ENCODE measurements at regions not wholly inside any gene's neighbourhood (a gene's known extent, or its start where the extent isn't known, plus 50 kb on each side); places are given as distances from the start of the nearest gene placed in this dataset.

GRCh38 chr22:49437956-49438355 lies 389.7 kb downstream of the BRD1 start:
- no peak for DNase-seq (ENCODE audit: low read depth in 1 of 2, low spot score in 1 of 2)
- no peak for TF ChIP-seq JUND (IDR thresholded peaks at IDR 0.05; ENCODE audit: low read depth)
- in situ Hi-C loops (cut with HindIII; ENCODE audit: low pct_unique_long_range_greater_than_20kb, low sequenced_read_pairs): no loop called here

DNA sequence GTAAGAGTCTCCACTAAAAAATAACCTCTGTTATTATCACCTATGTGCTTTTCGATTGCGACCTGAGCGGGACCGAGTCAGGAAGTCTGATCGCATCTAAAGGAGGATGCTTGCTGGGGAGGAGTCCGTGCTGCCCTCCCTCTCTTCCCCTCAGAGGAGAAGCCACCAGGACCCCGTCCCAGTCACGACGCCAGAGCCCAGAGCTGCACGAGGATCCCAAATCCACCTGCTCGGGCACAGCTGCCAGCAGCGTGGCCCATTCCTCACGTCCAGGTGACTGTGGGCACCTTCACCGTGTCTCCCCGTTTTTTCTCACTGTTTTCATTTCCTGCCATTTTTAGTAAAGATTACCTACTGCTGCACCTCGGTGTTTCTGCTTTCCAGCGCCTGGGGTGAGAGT lies 390.3 kb downstream of the BRD1 start:
- no peak for TF ChIP-seq JUND (IDR thresholded peaks at IDR 0.05; ENCODE audit: low read depth)
- no peak for DNase-seq (ENCODE audit: low read depth in 1 of 2, low spot score in 1 of 2)
- in situ Hi-C loops (cut with HindIII; ENCODE audit: low pct_unique_long_range_greater_than_20kb, low sequenced_read_pairs): no loop called here

DNA sequence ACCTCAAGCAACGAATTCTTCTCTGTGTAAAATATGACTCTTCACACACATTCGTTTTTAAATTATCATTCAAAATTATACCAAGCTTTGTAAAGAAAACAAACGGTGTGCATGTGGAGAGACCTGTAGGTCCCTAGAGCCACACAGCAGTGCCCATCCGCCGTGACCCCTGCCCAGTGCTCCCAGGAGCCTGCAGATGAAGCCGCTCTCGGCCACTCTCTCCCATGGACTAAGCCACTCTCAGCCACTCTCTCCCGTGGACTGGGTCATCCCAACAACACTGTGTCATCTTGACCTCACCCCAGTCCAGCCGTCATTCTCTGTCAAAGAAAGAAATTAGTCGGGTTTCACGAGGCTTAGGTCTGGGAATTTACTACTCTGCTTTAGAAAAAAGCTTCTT lies 391.6 kb downstream of the BRD1 start:
- no peak for DNase-seq (ENCODE audit: low read depth in 1 of 2, low spot score in 1 of 2)
- in situ Hi-C loops (cut with HindIII; ENCODE audit: low pct_unique_long_range_greater_than_20kb, low sequenced_read_pairs): no loop called here
- no peak for TF ChIP-seq JUND (IDR thresholded peaks at IDR 0.05; ENCODE audit: low read depth)

DNA sequence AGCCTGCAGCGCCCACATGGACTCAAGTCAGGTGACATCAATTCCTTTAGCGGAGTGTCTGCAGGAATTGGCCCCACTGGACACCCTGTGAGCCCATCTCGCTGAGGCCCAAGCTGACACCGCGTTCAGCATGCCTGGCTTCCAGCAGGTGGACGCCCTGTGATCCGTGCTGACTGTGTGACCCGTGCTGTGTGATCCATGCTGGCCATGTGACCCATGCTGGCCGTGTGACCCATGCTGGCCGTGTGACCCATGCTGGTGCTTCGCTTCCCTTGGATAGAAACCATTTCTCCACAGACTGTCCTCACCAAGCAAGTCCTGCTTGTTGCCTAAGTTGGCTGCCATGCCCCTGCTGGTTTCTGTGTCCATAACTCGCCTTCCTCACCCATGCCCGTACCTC lies 392.1 kb downstream of the BRD1 start:
- no peak for TF ChIP-seq JUND (IDR thresholded peaks at IDR 0.05; ENCODE audit: low read depth)
- DNase-seq (ENCODE audit: low read depth in 1 of 2, low spot score in 1 of 2): no peak
- in situ Hi-C loops (cut with HindIII; ENCODE audit: low pct_unique_long_range_greater_than_20kb, low sequenced_read_pairs): no loop called here

DNA sequence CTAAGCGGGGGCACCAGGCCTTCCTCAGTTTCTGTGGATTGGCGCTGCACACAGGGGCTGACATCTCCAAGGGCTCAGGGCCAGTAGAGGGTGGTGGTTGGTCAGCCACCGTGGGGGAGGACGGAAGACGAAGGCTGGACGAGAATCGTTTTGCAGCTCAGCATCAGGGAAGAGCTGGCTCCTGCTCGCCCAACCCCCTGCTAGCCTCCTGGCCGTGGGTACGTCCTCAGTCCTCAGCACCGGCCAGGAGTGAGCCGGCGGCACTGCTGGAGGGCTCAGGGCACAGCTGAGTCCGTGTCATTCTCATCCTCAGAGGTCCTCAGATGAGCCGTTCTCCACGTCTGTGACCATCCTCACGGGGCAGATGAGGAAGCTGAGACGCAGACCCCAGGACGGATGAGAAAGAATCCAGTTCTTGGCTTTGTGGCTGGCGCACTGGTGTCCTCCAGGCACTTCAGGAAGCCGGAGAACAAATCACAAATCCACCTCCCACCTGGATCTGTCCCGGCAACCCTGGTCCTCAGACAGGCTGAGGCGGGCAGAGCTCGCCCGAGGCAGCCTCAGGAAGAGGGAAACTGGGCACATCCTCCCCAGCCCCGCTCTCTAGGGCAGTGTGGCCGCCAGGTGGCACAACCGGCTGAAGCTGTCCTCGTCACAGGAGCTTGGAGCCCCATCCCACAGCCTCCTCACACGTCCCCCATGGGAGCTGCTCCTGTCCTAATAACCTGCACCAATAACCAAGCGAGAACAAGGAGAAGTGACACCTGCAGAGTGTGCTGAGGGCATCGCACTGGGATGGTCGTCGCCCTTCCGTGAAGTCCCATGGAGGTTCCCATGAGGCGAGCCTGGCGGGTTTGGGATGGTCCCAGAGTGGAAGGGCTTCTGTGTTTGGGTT lies 393.7 kb downstream of the BRD1 start:
- in situ Hi-C loops (cut with HindIII; ENCODE audit: low pct_unique_long_range_greater_than_20kb, low sequenced_read_pairs): no loop called here
- peak; percentile 16 to 64 for DNase-seq (ENCODE audit: low read depth in 1 of 2, low spot score in 1 of 2)
- TF ChIP-seq JUND (IDR thresholded peaks at IDR 0.05; ENCODE audit: low read depth): no peak

GRCh38 chr22:49432897-49433443 lies 394.7 kb downstream of the BRD1 start:
- no peak for DNase-seq (ENCODE audit: low read depth in 1 of 2, low spot score in 1 of 2)
- in situ Hi-C loops (cut with HindIII; ENCODE audit: low pct_unique_long_range_greater_than_20kb, low sequenced_read_pairs): no loop called here
- TF ChIP-seq JUND (IDR thresholded peaks at IDR 0.05; ENCODE audit: low read depth): no peak

GRCh38 chr22:49432211-49432896 lies 395.3 kb downstream of the BRD1 start:
- DNase-seq (ENCODE audit: low read depth in 1 of 2, low spot score in 1 of 2): no peak
- in situ Hi-C loops (cut with HindIII; ENCODE audit: low pct_unique_long_range_greater_than_20kb, low sequenced_read_pairs): no loop called here
- no peak for TF ChIP-seq JUND (IDR thresholded peaks at IDR 0.05; ENCODE audit: low read depth)

GRCh38 chr22:49431551-49431950 lies 396.1 kb downstream of the BRD1 start:
- no peak for DNase-seq (ENCODE audit: low read depth in 1 of 2, low spot score in 1 of 2)
- in situ Hi-C loops (cut with HindIII; ENCODE audit: low pct_unique_long_range_greater_than_20kb, low sequenced_read_pairs): no loop called here
- TF ChIP-seq JUND (IDR thresholded peaks at IDR 0.05; ENCODE audit: low read depth): no peak

- peak in 1 of 2 experiments; percentile 3 for DNase-seq (ENCODE audit: low read depth in 1 of 2, low spot score in 1 of 2)
- TF ChIP-seq JUND (IDR thresholded peaks at IDR 0.05; ENCODE audit: low read depth): no peak
- in situ Hi-C loops (cut with HindIII; ENCODE audit: low pct_unique_long_range_greater_than_20kb, low sequenced_read_pairs): no loop called here
Observed at GRCh38 chr22:49429066-49429465, 398.6 kb downstream of the BRD1 start.

- in situ Hi-C loops (cut with HindIII; ENCODE audit: low pct_unique_long_range_greater_than_20kb, low sequenced_read_pairs): no loop called here
- TF ChIP-seq JUND (IDR thresholded peaks at IDR 0.05; ENCODE audit: low read depth): no peak
- no peak for DNase-seq (ENCODE audit: low read depth in 1 of 2, low spot score in 1 of 2)
Observed at GRCh38 chr22:49427941-49428340, 399.7 kb downstream of the BRD1 start.

- in situ Hi-C loops (cut with HindIII; ENCODE audit: low pct_unique_long_range_greater_than_20kb, low sequenced_read_pairs): no loop called here
- DNase-seq (ENCODE audit: low read depth in 1 of 2, low spot score in 1 of 2): no peak
- TF ChIP-seq JUND (IDR thresholded peaks at IDR 0.05; ENCODE audit: low read depth): no peak
Observed at GRCh38 chr22:49427341-49427740, 400.3 kb downstream of the BRD1 start.

DNA sequence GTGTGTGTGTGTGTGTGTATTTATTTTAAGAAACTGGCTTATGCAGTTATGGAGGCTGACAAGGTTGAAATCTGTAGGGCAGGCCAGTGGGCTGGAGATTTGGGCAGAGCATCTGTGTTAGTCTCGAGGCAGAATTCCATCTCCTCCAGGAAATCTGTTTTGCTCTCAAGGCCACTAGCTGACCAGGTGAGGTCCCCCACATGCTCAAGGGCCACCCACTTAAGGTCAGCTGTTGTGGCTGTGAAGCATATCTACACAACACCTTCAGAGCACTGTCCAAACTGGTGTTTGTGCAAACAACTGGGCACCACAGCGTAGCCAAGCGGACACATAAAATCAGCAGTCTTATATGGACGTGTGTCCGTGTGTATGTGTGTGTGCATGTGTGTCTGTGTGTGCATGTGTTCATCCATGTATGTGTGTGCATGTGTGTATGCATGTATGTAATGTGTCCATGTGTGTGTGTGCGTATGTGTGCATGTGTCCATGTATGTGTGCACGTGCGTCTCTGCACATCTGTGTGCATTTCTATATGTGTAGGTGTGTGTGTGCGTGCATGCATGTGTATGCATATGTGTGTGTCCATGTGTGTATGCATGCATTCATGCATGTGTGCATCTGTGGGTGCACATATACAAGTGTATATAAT lies 400.9 kb downstream of the BRD1 start:
- no peak for DNase-seq (ENCODE audit: low read depth in 1 of 2, low spot score in 1 of 2)
- in situ Hi-C loops (cut with HindIII; ENCODE audit: low pct_unique_long_range_greater_than_20kb, low sequenced_read_pairs): no loop called here
- no peak for TF ChIP-seq JUND (IDR thresholded peaks at IDR 0.05; ENCODE audit: low read depth)

GRCh38 chr22:49426098-49426497 lies 401.6 kb downstream of the BRD1 start:
- no peak for DNase-seq (ENCODE audit: low read depth in 1 of 2, low spot score in 1 of 2)
- no peak for TF ChIP-seq JUND (IDR thresholded peaks at IDR 0.05; ENCODE audit: low read depth)
- in situ Hi-C loops (cut with HindIII; ENCODE audit: low pct_unique_long_range_greater_than_20kb, low sequenced_read_pairs): no loop called here
